AG09309 (cell line): ENCODE measurements at regions not wholly inside any gene's neighbourhood (a gene's known extent, or its start where the extent isn't known, plus 50 kb on each side); places are given as distances from the start of the nearest gene placed in this dataset.

Experiments used
- DNase-seq: peaks from one replicate; pipeline ENCODE4 v3.0.0-alpha.2; 2010; ENCODE audit warnings: low read depth
- H3K4me3 ChIP-seq: 2 replicates; pipeline ENCODE4 v1.5.1; 2011; ENCODE audit warnings: mild to moderate bottlenecking, low read depth, low read length, moderate library complexity; ENCODE audit not compliant: control insufficient read depth
- CTCF ChIP-seq: IDR thresholded peaks from 2 replicates; pipeline ENCODE4 v1.5.1; 2011; ENCODE audit warnings: mild to moderate bottlenecking, low read depth, low read length, inconsistent platforms; ENCODE audit not compliant: insufficient read depth, control insufficient read depth; ENCODE audit errors: missing control alignments

GRCh38 chr10:2130705-2131305 lies 393.5 kb upstream of the ADARB2 start:
- no peak overlapping the region for H3K4me3 ChIP-seq
- no peak for TF ChIP-seq CTCF
- DNase-seq = no peak

GRCh38 chr10:2128991-2129390 lies 391.7 kb upstream of the ADARB2 start:
- no peak for TF ChIP-seq CTCF
- no peak for DNase-seq

GRCh38 chr10:2124135-2124534 lies 386.8 kb upstream of the ADARB2 start:
- DNase-seq = no peak
- TF ChIP-seq CTCF = no peak
- no peak overlapping the region for H3K4me3 ChIP-seq

More at GRCh38 chr10:2128991-2129390, 391.7 kb upstream of the ADARB2 start:
- no peak overlapping the region for H3K4me3 ChIP-seq

- no peak for DNase-seq
- H3K4me3 ChIP-seq = no peak overlapping the region
- TF ChIP-seq CTCF = no peak
Measured at GRCh38 chr10:2122431-2123124, 385.3 kb upstream of the ADARB2 start.

GRCh38 chr10:2121929-2122328 lies 384.6 kb upstream of the ADARB2 start:
- no peak for DNase-seq
- TF ChIP-seq CTCF = no peak
- H3K4me3 ChIP-seq = no peak overlapping the region

GRCh38 chr10:2121315-2121714 lies 384.0 kb upstream of the ADARB2 start:
- DNase-seq = no peak
- TF ChIP-seq CTCF = no peak
- no peak overlapping the region for H3K4me3 ChIP-seq
